AG09319 (cell line): ENCODE measurements at regions not wholly inside any gene's neighbourhood (a gene's known extent, or its start where the extent isn't known, plus 50 kb on each side); places are given as distances from the start of the nearest gene placed in this dataset.

ENCODE experiments used
- DNase-seq: peaks from one replicate; pipeline ENCODE4 v3.0.0-alpha.2; 2010; ENCODE audit warnings: low read depth; ENCODE audit errors: extremely low read depth
- CTCF ChIP-seq: IDR thresholded peaks from 2 replicates; pipeline ENCODE4 v1.5.1; 2011; ENCODE audit warnings: low read depth, mild to moderate bottlenecking, inconsistent platforms, low read length, moderate library complexity

GRCh38 chr3:17811646-17812045 is 69.2 kb upstream of the TBC1D5 start:
- no peak for DNase-seq
- no peak for TF ChIP-seq CTCF

- peak; percentile 1 for DNase-seq
- TF ChIP-seq CTCF, result peak; percentile 36
Observed at GRCh38 chr3:17810759-17811158, 68.3 kb upstream of the TBC1D5 start.

GRCh38 chr3:17808994-17809393 is 66.6 kb upstream of the TBC1D5 start:
- peak; percentile 3 for DNase-seq
- TF ChIP-seq CTCF, result no peak

- DNase-seq, result no peak
- no peak for TF ChIP-seq CTCF
Observed at GRCh38 chr3:17806876-17807275, 64.4 kb upstream of the TBC1D5 start.

GRCh38 chr3:17806201-17806600 is 63.8 kb upstream of the TBC1D5 start:
- no peak for TF ChIP-seq CTCF
- no peak for DNase-seq

GRCh38 chr3:17805461-17805940 is 63.1 kb upstream of the TBC1D5 start:
- DNase-seq, result no peak
- TF ChIP-seq CTCF, result no peak

GRCh38 chr3:17802950-17803349 is 60.5 kb upstream of the TBC1D5 start:
- DNase-seq, result no peak
- no peak for TF ChIP-seq CTCF
